ACHN (cell line): ENCODE measurements at regions not wholly inside any gene's neighbourhood (a gene's known extent, or its start where the extent isn't known, plus 50 kb on each side); places are given as distances from the start of the nearest gene placed in this dataset.

ENCODE experiments used
- DNase-seq: peaks from one replicate; pipeline ENCODE4 v3.0.0-alpha.2; 2015
- in situ Hi-C: cut with HindIII; loops from 2 replicates; pipeline ENCODE4 v1.10.0; 2017; ENCODE audit warnings: low sequenced_read_pairs, low pct_ligation_motif_present, low pct_unique_long_range_greater_than_20kb

DNA sequence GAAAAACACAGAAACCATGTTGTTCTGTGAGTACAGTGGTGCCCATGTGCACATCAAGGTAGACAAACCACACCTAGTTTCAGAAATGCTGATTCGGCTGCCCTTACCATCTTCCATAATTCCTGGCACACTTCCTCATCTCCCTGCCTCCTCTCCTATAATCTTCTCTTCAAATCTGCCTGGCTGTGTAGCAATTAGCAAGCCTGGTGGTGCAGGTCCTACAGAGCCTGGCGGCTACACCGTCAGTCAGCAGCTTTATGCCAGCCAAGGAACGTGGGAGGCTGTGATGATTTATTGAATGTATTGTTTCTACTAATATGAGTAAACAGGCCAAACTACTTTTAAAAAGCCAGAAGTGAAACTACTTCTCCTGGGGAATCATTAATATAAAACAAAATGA is 106.8 kb downstream of the SEMA6D start:
- in situ Hi-C loops = no loop called here
- DNase-seq = no peak

DNA sequence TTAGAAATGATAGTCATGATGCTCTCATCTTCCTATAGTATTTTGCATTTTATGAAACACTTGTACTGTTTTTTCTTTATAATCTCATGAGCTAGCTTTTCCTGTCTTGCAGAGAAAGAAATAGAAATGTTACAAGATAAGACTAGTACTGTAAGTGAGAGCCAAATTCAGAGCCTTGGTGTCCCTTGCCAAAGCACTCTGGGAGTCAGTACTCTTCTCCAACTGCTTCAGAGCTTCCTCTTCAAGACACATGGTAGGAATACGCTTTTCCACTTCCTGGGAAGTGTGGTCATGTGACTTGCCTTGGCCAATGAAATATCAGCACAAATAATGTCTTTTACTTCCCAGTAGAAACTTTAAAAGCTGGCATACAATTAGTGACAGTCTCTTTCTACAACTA is 112.4 kb downstream of the SEMA6D start:
- in situ Hi-C loops = no loop called here
- DNase-seq = no peak

DNA sequence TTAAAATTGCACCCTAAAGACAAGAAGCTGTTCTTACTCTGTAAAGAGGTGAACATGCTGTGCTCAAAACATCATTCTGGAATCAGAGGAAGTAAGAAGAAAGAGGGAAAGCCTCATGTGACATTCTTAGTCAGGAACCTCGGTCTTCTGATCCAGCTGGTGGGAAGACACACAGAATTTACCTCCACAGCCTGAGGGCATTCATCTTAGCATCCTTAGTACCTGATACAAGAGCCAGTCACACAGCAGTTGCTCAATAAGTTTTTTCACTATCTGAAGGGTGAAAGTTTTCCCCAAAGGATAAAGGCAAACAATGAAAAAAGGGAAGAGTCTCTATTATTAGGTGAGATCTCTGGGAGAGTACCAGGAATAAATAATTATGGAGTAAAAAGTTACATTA is 116.8 kb downstream of the SEMA6D start:
- no peak for DNase-seq
- in situ Hi-C loops = no loop called here

GRCh38 chr15:47839233-47839825 is 122.0 kb downstream of the SEMA6D start:
- DNase-seq = no peak
- in situ Hi-C loops = no loop called here

DNA sequence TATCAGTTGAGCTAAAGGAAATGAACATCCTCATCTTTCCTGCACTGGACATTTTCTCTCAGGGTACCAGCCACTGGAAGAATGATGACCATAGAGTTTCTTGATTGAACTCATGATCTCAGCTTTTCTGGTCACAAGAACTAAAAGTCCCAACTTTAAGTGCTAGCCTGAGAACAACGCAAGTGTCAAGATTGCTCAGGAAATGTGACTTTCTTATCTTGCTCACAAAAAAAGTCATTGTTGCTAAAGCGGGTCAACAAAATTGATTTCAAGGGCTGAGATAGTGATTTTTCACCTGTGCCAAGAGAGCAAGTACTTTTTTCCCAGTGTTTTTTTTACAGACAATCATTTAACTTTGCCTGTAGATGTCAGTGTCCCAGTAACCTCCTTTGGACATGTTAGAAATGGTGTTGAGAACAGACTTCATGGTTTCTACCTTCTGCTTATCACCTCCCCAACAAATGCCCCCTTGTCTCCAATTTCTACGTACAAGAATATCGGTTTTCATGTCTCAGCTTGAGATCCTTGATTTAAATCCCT is 125.9 kb downstream of the SEMA6D start:
- in situ Hi-C loops = no loop called here
- no peak for DNase-seq

DNA sequence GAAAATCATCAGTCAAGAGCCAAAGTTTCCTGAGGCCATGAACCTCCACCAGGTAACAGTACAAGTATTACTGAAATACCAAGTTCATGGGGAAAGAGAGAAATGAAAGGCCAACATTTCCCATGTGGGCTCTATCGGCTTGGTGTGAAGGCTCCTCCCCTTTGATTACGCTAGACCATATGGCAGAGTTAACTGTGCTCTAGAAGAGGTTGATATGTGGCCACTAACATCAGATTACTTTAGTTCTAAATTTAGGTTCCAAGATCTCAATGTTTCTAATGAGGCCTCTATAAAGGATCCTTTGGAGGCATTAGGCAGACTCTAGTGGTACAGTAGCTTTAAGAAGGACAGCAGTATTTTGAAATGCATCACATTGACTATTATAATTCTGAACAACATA is 127.1 kb downstream of the SEMA6D start:
- in situ Hi-C loops = no loop called here
- no peak for DNase-seq

GRCh38 chr15:47846128-47846868 is 129.0 kb downstream of the SEMA6D start:
- in situ Hi-C loops = no loop called here
- no peak for DNase-seq

DNA sequence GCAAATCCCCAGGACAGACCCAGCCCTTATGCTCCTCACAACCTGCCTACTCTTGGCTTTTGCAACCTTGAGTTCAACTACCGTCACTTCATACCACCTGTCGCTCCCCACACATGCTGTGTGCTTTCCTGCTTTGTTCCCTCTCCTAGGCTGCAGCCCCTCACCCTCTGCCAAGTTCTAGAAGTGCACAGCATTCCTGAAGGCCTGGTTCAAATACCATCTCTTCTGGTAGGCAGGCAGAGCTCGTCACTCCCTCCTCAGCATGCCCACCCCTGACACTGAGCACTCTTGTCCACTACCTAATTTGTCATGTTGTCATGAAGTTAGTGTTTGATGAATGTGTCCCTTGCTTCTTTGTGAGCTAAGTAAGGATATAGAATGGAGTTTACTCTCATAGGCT is 129.6 kb downstream of the SEMA6D start:
- no peak for DNase-seq
- in situ Hi-C loops = no loop called here

DNA sequence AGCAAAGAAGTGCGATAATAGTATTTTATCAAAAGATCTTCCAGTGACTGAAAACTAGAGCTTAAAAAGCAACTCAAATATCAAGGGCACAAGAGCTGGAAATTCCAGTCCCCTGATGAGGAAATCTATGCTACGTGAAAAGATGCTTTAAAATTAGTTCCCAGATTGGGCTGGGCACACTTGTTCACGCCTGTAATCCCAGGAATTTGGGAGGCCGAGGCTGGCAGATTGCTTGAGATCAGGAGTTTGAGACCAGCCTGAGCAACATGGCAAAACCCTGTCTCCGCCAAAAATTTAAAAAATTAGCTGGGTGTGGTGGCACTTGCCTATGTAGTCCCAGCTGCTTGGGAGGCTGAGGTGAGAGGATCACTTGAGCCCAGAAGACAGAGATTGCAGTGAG is 138.8 kb downstream of the SEMA6D start:
- DNase-seq = no peak
- in situ Hi-C loops = no loop called here

DNA sequence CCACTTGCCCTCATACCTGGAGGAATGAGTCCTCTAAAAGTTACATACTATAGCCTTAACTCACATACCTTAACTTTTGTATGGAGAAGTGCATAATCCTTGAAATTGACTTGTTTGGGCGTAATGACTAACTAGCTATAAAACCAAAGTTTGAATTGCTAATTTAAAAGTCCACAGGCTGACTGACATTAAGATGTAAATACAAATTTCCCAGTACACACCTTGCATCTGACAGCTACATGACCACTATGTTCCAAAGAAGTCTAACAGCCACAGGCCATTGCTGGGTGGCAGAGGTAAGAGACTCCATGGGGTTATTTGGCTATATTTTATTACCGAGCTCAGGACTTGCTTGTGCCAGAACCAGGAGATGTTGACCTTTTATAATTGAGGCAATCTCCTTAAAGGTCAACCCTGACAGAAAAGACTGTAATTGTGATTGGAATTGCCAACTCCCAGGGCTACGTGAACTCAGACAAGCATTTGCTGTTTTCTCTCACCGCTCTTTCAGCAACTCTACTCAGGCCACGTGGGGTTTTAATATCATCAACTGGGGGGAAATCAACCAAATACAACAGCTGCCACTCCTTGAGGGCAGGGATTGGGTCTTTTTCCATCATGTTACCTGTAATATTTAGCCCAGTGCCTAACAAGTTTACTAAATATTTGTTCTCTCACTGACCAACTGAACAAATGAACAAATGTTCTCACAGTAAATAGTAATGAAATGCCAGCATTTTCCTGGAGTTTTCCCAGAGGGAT is 139.9 kb downstream of the SEMA6D start:
- DNase-seq = no peak
- in situ Hi-C loops = no loop called here

GRCh38 chr15:47857776-47858167 is 140.5 kb downstream of the SEMA6D start:
- in situ Hi-C loops = no loop called here
- no peak for DNase-seq

GRCh38 chr15:47861111-47861903 is 144.0 kb downstream of the SEMA6D start:
- no peak for DNase-seq
- in situ Hi-C loops = no loop called here

DNA sequence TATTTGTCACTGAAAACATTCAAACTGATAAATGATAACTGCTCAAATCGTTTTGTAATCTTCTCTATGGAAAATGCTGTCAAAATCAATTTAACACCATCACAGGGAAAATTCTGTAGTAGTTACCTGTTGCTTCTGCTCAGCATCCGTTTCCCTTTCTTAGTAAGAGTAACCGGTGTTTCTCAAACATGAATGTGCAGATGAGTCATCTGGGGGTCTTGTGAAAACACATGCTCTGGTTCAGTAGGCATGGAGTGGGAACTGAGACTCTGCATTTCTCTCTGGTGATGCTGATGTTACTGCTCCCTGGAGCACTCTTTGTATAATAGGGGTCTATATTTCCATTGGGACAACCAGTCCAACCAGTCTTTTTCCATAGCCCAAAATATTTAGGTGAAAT is 145.1 kb downstream of the SEMA6D start:
- in situ Hi-C loops = no loop called here
- no peak for DNase-seq

DNA sequence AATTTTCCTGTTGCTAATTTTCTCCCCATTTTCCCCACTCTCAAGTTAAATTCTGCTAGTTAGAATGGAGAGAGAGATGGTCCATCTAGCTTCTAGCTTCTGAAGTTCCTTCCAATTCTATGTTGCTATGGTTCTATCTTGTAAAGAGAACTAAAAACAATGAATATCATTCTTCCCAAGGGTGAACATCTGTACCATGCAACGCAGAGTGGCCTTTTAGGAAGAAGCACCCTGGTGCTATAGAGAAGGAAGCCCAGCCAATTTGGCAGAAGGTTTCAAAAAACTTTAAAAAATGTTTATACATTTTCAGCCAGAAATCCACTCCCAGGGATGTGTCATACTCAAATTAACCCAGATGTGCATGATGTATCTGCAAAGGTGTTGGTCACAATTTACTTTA is 149.1 kb downstream of the SEMA6D start:
- DNase-seq = no peak
- in situ Hi-C loops = no loop called here

DNA sequence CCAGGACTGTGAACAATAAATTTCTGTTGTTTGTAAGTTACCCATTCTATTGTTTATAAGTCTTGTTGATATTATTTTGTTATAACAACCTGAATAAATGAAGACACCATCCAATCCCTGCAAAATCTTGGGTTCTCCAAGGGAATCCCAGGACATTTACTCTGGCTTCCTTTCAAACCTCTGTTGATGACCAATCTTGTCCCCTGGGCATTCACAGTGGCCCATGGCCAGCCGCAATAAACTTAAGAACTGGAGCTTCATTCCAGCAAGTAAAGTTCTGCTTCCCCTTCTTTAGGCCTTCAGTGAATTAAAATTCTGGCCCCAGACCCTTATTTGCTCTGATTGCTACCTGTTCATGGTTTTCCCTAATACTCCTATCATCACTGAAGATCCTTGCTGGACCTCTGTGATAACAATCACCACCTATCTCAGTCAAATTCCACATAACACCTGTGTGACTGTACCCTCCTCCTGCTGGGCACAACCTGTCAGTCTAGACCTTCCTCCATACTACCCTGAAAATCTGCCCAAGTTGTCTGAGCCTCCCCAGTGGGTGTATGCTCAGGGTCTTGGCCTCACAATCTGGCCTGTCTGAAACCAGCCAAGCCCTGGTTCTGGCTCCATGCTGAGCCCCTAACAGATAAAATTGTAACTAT is 153.1 kb downstream of the SEMA6D start:
- in situ Hi-C loops = no loop called here

DNA sequence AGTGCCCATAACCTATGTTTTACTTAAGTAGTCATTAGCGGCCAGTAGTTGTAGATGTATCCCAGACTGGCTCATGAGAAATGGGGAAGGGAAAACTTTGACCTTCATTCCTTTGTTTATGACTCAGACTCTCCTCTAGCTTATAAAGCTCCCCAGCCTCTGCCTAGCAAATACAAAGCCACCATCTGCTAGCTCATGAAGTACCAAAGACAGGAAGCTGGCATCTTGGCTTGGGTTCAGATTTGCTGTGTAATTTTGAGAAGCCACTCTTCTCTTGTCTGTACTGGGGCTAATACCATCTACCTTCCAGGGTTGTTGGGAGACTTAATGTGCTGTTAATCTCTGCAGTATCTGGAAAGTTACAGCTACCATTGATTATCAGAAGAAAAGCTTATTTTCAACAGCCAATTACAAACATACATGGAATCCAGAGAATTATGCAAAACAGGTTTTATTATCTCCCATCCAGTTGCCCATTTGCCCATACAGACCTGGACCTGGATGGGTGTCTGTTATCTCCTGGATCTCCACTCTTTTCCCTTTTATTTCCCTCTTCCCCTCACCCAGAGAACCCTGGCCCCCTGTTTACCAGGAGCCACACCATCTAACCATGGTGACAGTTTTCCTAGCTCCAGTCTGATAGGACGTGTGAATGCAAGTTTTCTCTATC is 153.8 kb downstream of the SEMA6D start:
- DNase-seq = no peak
- in situ Hi-C loops = no loop called here

More for the DNA sequence above, 153.1 kb downstream of the SEMA6D start:
- DNase-seq = no peak

GRCh38 chr15:47872208-47872607 is 154.9 kb downstream of the SEMA6D start:
- no peak for DNase-seq
- in situ Hi-C loops = no loop called here

DNA sequence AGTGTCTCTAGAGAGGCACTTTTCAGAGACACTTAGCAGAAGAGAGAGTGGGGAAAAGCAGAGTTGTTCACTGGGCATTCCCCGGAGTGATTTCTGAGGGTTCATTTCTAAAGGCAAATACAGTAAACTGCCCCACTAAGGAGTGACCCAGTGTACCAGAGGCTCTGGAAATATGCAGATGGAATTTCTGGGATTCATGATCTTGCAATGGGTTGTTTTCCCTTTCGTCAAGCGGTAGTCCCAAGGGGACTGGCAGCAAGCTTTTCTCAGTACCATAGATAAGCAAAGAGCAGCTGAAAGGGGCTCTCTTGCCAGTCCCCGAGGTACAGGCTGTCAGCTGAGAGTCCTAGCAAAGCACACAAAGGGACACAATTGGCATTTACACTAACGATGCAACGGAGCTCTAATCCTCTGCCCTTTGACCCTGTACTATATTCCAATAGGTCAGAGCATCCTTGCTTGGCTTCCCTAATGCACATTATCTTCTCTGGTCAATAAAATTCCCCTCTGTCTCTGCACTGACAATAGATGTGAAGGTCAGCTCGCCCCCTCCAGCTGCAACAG is 155.6 kb downstream of the SEMA6D start:
- in situ Hi-C loops = no loop called here
- no peak for DNase-seq
